Epithelial cell of esophagus (primary cell): ENCODE measurements at regions not wholly inside any gene's neighbourhood (a gene's known extent, or its start where the extent isn't known, plus 50 kb on each side); places are given as distances from the start of the nearest gene placed in this dataset.
"Not testable (repeated sequence)": the region's sequence is repeated elsewhere in the genome, so short reads cannot be mapped to it uniquely, and the experiment has no call there.

Experiments used
- DNase-seq: peaks from one replicate; pipeline ENCODE4 v3.0.0; 2010; ENCODE audit warnings: low read depth
- H3K4me3 ChIP-seq: 2 replicates; pipeline ENCODE4 v1.5.1; 2011; ENCODE audit warnings: mild to moderate bottlenecking, low read length, control low read depth
- TF ChIP-seq, protein P1 (sequence below): IDR thresholded peaks from 2 replicates; pipeline ENCODE4 v1.5.1; 2011; ENCODE audit warnings: low read depth, mild to moderate bottlenecking, low read length, control low read depth, inconsistent platforms; ENCODE audit not compliant: insufficient read depth; ENCODE audit errors: missing control alignments

DNA sequence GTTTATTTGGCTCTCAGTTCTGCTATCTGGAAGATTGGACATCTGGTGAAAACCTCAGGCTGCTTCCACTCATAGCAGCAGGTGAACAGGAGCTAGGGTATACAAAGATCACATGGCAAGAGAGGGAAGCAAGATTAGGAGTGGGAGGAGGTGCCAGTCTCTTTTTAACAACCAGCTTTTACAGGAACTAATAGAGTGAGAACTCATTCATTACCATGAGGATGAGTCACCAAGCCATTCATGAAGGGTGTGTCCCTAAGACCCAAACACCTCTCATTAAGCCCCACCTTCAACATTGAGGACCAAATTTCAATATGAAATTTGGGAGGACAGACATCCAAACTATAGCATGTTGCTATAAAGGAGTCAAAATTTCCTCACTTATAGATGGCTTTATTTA lies 85.4 kb upstream of the HCRTR2 start:
- TF ChIP-seq, protein P1, sequence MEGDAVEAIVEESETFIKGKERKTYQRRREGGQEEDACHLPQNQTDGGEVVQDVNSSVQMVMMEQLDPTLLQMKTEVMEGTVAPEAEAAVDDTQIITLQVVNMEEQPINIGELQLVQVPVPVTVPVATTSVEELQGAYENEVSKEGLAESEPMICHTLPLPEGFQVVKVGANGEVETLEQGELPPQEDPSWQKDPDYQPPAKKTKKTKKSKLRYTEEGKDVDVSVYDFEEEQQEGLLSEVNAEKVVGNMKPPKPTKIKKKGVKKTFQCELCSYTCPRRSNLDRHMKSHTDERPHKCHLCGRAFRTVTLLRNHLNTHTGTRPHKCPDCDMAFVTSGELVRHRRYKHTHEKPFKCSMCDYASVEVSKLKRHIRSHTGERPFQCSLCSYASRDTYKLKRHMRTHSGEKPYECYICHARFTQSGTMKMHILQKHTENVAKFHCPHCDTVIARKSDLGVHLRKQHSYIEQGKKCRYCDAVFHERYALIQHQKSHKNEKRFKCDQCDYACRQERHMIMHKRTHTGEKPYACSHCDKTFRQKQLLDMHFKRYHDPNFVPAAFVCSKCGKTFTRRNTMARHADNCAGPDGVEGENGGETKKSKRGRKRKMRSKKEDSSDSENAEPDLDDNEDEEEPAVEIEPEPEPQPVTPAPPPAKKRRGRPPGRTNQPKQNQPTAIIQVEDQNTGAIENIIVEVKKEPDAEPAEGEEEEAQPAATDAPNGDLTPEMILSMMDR: no peak
- peak; percentile 37 for DNase-seq
- no peak overlapping the region for H3K4me3 ChIP-seq

DNA sequence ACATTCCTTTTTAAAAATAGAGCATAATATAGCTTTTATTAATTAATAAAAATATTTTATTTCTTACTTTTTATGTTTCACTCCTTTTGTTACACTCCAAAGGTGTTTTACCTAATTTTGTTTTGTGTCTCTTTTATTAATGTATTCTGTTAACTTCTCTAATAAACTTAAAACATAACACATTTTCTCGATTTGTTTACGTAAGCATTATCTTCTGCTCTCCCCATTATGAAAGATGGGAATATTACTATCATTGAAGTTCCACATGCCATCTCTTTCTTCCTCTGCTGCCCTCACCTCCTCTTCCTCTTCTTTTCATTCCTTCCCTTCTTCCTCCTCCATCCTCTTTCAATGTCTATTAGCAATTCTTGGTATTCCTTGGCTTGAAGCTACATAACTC lies 85.0 kb upstream of the HCRTR2 start:
- TF ChIP-seq, protein P1: no peak
- DNase-seq: no peak
- no peak overlapping the region for H3K4me3 ChIP-seq

DNA sequence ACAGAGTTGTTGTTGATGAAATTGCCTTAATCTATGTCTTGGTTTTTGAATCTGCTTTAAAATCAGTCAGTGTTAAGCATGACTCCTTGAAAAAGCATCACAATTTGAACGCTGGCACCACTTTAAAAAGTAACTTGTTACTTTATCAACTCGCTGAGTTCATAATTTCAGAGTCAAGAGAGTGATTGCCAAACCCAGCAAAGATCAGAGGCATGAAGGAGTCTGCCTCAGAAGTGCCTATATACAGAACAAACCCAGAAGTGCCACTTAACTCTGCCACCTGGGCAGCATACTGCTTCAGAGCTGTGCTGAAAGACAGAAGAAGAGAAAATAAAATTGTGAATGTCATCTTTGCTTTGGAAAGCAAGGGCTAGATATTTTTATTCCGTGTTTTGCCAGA lies 73.6 kb upstream of the HCRTR2 start:
- no peak for DNase-seq
- H3K4me3 ChIP-seq: no peak overlapping the region
- TF ChIP-seq, protein P1: no peak

DNA sequence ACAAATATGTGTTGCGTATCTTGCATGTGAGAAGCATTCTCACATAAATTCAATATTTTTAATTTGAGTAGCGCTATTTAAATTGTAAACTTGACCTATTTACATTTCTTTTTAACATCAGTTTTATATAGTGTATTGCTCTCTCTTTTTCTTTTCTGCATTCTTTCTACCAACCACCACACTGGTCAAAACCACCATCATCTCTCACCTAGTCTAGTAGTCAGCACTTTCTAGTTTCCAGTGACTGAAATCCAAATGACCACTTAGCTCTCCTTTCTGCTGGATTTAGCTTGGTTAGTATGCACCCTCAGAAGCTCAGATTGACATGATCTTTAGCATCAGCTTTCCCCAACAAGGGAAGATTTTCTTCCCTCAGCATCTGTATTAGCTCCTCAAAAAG lies 73.2 kb upstream of the HCRTR2 start:
- TF ChIP-seq, protein P1: no peak
- no peak overlapping the region for H3K4me3 ChIP-seq
- DNase-seq: no peak

DNA sequence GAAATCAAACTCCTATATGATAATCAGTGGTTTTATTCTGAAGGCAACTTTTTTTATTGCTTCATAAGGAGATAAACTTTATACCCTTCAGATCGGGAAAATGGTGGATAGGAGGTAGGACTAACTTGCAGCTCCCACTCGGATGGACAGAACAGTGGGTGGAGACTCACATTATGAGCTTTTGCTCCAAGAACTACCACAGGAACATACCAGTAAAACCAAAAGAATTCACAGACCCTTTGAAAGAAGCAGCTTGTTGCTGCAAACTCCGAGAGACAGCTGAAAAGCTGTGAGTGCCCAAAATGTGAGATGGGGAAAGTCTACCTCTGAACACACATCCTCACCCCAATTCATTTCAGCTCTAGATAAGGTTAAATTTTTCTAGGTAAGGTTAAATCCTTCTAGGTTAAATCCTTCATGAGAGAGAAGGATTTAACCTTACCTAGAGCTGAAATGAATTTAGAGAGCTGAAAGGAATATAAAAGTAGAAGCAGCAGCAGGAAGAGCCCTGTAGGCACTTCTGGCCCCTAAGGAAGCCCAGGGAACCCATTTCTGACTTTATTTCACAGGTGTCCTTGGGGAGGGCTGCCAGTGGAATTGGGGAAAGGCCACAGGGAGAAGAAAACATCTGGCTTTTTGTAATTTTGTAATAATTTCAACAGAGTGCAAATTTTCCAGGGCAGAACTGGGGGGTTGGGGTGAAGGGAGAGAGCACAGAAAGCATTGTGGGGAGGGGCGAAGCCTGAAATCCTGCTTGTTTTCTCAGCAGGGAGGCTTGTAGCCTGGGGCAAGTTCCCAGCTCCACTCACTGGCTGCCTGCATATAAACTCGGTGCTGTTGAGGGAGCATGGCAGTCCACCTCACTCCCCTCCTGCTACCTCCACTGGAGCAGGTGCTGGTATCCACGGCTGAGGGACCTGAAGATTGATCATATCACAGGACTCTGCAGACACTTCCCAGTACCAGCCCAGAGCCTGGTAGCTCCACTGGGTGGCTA lies 65.9 kb upstream of the HCRTR2 start:
- no peak overlapping the region for H3K4me3 ChIP-seq
- TF ChIP-seq, protein P1: no peak
- no peak for DNase-seq

DNA sequence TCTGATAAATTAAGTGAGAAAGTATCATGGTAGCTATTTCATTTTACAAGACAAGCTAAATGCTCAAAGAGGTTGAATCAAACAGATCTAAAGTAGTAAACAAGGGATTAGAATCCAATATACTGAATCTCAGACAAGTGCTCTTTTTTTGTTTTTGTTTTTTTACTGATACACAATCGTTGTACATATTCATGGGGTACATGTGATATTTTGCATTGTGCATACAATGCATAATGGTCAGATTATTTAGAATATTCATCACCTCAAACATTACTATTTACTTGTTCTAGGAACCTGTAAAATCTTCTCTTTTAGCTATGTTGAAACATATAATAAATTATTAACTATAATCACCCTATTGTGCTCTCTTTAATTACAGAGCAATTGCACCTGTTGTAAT lies 57.0 kb upstream of the HCRTR2 start:
- TF ChIP-seq, protein P1: no peak
- no peak overlapping the region for H3K4me3 ChIP-seq
- DNase-seq: no peak

DNA sequence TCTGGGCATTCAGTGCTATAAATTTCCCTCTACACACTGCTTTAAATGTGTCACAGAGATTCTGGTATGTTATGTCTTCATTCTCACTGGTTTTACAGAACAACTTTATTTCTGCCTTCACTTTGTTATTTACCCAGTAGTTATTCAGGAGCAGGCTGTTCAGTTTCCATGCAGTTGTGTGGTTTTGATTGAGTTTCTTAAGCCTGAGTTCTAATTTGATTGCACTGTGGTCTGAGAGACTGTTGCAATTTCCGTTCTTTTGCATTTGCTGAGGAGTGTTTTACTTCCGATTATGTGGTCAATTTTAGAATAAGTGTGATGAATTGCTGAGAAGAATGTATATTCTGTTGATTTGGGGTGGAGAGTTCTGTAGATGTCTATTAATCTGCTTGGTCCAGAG lies 50.1 kb upstream of the HCRTR2 start:
- H3K4me3 ChIP-seq, DNase-seq: not testable (repeated sequence)
